Hematopoietic multipotent progenitor cell treated with erythropoietin and hydrocortisone succinate and interleukin-3 and kit ligand, for 8 days (in vitro differentiated cells): ENCODE measurements at regions not wholly inside any gene's neighbourhood (a gene's known extent, or its start where the extent isn't known, plus 50 kb on each side); places are given as distances from the start of the nearest gene placed in this dataset.
"Not testable (repeated sequence)": the region's sequence is repeated elsewhere in the genome, so short reads cannot be mapped to it uniquely, and the experiment has no call there.

ENCODE experiments used
- DNase-seq: peaks from one replicate; pipeline ENCODE4 v3.0.0-alpha.2; 2015

DNA sequence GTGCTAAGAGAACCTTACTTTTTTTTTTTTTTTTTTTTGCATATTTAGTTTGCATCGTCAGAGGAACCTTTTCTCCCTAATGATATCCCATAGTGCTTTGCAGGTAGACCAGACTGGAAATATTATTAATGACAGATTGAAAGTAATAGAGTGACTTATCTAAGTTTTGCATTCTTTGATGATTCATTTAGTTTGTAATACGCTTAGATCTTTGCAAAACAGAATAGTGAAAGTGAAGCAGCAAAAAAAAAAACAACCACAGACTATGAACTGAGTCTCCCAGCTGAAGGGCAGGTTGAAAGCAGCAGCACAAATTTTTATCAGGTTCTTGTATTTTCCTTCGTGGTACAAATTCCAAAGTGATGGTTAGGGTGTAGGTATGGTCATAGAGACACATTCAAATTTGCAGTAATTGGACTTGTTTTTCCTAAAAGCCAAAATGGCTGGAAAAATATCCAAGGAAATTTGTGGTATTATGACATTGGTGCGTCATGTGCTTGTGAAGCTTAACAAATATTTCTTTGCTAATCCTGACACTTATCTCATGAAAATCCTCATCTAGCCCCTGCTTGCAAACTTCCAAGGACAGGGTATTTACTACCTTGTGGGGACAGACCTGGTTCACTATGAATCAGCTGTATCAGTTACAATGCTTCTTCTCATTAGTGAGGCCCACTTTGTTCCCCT is 81.8 kb upstream of the CREB5 start:
- no peak for DNase-seq

DNA sequence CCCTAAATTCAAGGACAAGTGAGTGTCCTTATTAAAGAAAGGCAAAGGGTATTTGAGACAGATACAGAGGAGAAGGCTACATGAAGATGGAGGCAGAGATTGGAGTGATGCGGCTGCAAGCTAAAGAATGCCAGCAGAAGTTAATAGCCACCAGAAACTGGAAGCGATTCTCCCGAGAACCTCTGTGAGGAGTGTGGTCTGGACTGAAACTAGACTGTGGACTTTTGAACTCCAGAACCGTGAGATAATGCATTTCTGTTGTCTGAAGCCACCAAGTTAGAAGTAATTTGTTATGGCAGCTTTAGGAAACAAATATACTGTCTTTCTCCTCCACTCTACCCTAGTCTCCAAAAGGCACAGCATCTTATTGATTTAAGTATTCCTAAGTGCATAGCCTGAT is 80.3 kb upstream of the CREB5 start:
- no peak for DNase-seq

DNA sequence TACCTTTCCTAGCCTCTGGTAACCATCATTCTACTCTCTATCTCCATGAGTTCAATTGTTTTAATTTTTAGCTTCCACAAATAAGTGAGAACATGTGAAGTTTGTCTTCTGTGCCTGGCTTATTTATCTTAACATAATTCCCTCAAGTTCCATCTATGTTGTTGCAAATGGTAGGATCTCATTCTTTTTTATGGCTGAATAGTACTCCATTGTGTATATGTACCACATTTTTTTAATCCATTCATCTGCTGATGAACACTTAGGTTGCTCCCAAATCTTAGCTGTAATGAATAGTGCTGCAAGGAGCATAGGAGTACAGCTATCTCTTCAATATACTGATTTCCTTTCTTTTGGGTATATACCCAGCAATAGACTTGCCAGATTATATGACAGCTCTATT is 78.8 kb upstream of the CREB5 start:
- not testable (repeated sequence) for DNase-seq

DNA sequence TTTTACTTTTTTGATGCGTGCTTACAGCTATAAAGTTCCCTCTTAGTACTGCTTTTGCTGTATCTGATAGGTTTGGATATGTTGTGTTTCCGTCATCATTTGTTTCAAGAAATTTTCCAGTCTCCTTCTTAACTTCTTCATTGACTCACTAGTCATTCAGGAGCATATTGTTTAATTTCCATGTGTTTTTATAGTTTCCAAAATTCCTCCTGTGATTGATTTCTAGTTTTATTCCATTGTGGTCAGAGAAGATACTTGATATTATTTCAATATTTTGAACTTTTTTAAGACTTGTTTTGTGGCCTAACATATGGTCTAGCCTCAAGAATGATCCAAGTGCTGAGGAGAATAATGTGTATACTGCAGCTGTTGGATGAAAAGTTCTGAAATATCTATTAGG is 75.5 kb upstream of the CREB5 start:
- DNase-seq, result no peak

DNA sequence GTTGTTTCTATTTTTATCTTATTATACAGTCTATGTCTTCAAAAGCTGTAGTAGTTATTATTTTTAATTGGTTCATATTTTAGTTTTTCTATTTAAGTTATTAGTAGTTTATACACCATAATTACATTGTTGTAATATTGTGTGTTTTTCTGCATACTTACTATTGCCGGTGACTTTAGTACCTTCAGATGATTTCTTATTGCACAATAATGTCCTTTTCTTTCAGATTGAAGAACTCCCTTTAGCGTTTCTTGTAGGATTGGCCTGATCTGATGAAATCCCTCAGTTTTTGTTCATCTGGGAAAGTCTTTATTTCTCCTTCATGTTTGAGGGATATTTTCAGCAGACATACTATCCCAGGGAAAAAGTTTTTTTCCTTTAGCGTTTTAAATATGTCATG is 74.3 kb upstream of the CREB5 start:
- DNase-seq, result no peak

DNA sequence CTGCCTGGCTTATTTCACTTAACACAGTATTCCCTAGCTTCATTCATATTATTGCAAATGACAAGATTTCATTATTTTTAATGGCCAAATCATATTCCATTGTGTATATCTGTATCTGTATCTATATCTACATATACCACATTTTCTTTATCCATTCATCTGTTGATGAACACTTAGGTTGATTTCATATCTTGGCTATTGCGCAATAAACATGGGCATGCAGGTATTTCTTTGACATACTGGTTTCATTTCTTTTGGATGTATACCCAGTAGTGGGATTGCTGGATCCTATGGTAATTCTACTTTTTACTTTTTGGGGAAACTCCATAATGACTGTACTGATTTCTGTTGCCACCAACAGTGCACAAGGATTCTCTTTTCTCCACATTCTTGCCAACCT is 68.9 kb upstream of the CREB5 start:
- no peak for DNase-seq

DNA sequence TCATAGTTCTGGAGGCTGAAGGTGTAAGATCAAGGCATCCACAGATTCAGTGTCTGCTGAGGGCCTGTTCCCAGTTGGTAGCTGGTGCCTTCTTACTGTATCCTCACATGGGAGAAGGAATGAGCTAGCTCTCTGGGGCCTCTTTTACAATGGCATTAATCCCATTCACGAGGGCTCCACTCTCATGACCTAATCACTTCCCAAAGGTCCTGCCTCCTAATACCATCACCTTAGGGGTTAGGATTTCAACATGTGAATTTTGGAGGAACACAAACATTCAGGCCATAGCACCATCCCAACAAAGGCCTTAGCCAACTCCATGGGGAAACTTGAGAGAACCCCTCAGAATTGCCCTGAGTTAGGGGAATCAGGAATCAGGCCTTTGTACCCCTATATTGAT is 66.1 kb upstream of the CREB5 start:
- no peak for DNase-seq

DNA sequence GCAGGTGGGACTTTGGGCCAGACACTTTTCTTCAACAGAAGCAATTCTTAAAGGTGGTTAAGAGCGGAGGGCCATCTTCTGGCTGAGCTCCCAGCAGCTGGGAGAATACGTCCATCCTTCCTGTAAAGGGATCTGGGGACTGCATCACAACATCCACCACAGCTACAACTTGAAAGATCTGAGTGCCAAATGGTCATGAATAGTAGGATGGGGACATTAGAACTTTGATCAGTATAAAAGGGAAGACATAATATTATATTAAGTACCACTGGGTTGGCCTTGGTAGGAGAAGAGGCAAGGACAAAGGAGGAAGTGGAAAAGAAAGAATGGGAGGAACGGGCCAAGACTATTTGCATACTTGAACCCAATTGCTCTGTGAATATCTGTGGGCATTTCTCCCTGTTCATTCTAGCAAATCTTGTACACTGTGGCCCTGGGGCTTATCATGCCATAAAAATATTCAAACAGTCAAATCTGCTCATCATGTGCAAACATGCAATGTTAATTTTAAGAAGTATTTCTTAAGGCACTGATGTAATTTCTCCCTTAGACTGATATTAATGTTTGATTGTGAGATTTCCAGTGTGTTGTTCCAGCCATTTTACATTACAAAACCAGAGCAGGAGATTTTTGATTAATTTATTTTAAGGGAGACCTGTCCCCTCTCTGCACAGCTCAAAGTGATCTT is 65.5 kb upstream of the CREB5 start:
- no peak for DNase-seq

DNA sequence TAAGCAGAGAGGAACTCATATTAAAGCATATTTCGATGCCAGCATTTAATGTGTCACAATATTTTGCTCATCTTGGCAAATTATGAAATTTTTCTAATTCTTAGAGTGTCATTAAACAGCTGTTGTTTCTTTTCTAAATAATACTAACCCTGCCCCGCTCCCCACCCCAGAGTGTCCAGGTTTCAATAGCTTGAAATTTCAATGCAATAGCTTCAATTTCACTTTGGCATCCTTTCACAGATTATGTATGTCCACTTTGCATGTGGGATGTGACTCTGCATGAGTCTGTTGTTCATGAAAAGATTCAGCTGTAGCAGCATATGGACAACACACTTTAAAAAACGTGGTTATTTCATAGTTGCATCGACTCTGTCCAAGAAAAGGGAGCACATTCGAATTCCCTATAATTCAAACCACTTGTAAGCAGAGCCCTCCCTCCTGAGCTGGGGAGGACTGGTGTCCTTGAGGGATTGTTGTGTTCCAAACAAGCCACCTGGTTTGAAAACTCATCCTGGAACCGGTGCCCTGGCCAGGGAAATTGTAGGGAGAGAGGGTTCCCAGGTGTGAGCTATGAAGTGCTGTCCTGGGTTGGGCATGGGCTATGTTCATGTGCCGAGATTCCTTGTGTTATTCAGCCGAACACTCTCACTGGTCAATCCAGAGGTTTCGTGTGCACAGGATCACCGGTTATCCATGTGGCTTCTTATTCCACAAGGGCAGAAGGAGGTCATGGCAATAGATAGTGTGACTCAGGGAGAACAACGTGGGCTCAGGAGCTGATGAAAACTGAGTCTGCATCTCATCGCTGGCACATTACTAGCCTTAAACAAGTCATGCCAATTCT is 64.6 kb upstream of the CREB5 start:
- no peak for DNase-seq

DNA sequence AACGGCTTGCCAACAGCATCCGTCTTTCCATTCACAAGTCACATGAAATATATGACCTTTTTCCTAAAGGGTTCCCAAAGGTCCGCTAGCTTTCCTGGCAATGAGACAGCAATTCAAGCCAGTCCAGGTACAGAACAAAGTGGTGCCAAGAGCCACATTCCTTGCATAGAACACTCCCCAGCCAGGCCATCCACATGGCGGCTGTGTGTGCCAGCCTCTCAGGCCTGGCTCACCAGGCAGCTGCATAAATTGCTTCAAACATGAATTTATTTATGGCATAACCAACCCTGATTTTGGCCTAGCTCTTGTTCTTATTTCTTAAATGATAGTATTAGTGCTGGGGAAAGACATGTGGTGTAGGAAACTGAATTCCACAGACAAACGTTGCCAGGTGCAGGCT is 63.7 kb upstream of the CREB5 start:
- no peak for DNase-seq

DNA sequence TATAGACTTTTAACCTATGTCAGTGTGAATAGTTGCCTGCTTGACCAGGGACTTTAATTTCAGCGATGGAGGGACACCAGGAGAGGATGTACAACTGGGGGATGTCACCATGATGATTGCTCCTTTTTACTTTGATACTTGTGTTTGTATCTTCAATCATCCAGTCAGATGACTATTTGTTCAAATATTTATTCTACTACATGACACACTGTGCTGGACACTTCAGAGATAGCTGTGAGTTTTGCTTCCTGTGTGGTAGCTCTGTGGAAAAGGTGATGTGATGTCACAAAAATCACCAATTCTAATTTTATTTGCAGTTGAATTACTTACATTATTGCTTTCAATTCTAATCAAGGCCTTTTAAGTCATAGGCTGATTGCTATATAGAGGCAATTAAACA is 62.7 kb upstream of the CREB5 start:
- no peak for DNase-seq

DNA sequence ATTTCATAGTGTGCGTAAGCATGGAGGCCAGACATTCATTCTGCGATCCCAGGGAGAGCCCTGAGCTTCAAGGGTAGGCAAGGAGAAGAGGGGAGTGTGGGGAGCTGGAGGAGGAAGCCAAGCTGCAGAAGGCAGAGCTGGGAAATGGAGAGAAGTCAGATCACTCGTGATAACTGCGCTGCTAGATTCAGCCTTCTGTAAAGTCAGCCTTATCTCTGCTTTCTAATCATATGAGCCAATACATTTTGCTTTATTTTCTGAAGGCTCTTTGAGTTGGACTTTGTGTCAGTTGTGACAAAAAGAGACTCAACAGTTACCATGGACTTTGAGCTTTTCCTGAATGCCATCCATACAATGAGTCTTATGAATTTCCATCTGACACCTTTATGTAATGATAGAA is 61.7 kb upstream of the CREB5 start:
- DNase-seq, result no peak

DNA sequence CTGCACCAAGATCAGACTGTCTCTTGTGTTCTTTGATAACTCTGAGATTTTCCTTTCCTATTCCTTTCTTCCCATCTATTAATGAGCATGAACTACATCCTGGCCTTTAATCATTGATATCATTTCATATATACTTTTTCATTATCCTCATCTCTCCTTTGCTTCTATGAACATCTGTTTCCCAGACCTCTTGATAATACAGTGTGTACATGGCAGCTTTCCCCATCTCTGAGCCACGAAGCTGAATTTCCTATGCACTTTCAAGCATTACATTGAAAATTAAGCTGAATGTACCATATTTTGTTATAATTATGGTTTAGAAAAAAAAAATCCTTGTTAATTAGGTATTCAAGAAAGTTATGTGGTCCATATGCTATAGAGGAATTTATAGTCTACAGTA is 60.9 kb upstream of the CREB5 start:
- DNase-seq, result no peak

DNA sequence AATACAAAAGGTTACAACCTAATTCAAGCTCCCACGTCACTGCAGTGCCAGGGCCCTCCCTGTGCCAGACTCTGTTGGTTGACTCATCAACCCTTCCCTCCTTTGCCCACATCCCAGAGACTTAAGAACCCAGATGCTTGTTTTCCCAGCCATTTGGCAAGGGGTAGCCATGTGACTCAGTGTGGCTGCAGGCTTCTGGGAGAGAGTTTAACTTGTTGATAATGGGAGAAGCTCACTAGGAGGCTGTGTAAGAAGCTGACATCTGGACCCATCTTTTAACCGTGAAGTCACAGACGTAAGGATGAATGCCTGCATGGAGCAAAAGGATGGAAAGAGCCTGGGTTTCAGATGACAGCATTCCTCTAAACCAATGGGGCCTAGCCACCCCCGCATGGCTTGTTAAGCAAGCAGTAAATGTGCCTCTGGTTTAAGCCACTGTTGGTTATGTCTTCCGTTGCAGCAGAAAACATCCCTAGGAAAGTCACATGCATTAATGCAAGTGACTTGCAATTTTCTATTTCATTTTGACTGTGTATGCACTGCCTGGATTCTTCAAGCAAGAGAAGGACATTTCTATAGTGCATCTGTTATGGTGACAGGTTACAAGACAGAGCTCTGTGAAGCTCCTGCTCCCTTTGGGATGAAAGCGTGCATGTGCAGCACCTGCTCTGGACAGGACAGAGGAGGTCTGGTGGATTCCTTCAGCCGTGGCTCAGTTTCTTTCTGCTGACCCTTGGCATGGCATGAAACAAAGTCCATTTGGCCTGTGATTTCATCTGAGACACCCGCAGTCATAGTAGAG is 57.5 kb upstream of the CREB5 start:
- DNase-seq, result no peak

DNA sequence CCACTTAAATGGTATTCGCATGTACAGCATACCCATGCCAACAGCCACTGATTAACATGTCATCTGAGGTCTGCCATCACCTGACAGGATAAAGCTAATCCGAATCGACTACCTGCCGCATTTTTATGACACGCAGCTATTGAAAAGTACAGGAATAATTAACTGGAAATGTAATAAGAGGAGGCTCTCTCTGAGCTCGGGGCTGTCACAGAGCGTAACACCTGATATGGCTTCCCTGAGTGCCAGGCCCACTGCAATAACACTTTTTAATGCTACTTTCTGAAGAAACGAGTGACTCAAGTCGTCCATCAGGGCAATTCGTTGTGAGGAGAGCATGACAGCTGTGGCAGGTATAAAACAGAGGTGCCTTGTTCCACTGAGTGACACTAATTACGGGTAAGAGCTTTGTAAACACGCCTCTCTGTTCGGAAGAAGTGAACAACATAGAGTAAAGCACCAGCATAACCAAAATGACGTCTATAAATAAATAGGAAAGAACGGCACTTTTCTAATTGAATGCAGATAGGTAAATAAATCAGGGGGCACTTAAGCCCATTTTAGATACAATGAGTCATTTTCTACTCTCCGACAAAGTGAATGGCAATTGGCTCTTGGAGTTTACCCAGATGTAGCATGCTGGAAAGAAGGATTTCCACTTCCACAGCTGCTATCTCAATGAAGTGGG is 56.5 kb upstream of the CREB5 start:
- no peak for DNase-seq

DNA sequence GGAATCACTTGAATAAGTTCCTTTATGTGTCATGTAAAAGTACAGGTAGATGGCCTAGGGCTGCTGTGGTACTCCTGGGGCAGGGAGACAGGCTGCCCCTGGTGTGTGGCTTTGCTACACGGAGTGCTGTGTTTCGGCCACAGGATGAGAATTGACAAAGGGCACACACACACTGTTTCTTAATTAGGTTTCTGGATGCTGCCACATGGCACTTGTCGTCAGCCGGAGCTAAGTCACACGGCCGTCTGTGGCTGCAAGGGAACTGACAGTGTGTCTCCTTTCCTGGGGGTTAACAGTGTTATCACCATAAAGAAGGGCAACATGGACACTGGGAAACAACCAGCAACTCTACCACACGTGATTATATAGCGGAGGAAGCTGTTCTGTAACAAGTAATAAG is 55.7 kb upstream of the CREB5 start:
- no peak for DNase-seq

DNA sequence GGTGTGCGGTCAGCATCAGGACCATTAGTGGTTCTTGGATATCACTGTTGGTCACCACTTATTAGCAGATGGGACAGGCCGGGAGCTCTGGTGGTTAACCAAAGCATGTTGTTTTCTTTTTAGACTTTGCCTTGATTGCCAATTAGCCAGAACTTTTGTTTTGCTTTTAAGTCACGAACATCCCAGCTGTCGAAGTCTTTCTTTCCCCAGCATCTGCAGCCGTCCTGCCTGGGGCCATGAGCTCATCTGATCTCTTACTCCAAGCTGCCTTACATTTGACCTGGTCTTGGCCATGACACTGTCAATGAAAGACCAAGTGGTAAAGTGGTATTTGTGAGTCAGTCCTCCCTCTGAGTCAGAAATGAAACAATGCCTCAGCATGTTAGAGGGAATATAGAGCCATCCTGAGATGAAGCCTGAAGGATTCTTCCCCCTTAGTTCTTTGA is 53.9 kb upstream of the CREB5 start:
- no peak for DNase-seq

DNA sequence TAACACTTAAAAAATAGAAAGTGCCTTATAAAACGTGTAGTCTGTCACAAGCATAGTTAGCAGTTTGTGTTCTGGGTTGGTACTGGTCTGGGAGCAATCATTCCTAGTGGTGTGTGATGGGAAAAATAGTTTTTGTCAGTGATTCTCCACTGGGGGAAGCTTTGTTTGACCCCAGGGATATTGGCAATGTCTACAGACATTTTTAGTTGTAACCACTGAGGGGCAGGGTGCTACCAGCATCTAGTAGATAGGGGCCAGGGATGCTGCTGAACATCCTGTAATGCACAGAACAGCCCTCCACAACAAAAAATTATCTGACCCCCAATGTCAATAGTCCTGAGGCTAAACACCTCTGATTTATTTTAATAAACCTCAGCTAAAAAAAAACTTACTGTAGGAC is 51.6 kb upstream of the CREB5 start:
- DNase-seq, result no peak

DNA sequence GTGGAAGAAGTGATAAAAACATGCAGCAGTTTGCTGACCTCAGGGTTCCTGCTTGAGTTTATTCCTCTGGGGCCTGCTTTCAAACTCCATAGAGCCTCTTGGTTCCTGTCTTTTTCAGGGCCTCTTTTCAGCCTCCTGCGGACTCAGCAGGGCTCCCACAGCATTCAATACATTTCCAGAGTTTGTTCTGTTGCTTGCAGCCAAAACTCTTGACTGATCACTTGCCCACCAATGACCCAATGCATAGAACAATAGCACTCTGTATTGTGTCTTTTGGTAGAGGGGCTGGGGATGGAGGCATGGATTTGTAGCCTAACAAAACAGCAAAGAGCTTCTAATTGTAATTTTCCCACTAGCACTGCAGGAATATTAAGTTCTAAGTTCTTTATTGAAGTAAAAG is 50.8 kb upstream of the CREB5 start:
- DNase-seq, result no peak

DNA sequence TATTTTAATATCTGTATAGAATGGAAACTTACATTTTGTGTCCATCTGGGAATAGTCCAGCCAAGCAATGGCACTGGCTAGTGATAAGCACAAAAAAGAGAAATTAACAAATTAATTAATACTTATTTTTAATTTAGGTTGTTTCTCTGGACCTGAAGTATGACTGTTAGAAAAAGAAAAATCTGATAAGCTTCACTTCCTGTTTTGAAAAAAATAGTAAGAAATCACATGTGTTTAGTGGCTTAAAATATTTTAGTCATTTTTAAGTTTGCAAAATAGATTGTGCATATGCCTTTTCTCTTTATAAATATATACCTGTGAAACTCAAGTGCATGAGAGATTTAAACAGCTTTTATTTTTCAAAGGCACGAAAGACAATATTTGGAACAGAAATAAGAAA is 50.1 kb upstream of the CREB5 start:
- no peak for DNase-seq
